ENCODE measurements at regions not wholly inside any gene's neighbourhood (a gene's known extent, or its start where the extent isn't known, plus 50 kb on each side); places are given as distances from the start of the nearest gene placed in this dataset.

DNA sequence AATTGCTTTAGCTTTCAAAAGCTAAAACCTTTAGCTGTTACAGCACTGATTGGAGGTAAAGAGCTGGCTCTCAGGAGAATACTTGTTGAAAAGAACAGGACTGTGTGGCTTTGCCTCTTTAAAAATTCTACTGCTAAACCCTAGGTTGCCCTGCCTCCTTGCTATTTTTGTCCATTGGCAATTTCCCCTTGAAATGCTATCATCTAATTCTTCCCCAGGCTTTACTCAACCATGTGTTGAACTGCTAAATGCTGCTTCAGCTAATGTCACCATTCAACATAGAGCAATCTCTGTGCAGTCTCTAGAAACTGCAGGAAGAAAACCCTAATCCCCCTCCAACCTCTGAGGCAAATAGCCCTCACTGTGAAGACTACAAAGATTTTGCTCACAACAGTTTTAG is 203.7 kb upstream of the ARX start:
- DNase-seq (ENCODE audit: low spot score in 2 of 2): no peak
- intact Hi-C loops (cut with DNase I; ENCODE audit: low total_unique reads): no loop called here
- H3K4me3 ChIP-seq (ENCODE audit: low read depth, poor library complexity, severe bottlenecking): no peak overlapping the region
- TF ChIP-seq POLR2A (IDR thresholded peaks at IDR 0.05): no peak
- TF ChIP-seq, protein P1, sequence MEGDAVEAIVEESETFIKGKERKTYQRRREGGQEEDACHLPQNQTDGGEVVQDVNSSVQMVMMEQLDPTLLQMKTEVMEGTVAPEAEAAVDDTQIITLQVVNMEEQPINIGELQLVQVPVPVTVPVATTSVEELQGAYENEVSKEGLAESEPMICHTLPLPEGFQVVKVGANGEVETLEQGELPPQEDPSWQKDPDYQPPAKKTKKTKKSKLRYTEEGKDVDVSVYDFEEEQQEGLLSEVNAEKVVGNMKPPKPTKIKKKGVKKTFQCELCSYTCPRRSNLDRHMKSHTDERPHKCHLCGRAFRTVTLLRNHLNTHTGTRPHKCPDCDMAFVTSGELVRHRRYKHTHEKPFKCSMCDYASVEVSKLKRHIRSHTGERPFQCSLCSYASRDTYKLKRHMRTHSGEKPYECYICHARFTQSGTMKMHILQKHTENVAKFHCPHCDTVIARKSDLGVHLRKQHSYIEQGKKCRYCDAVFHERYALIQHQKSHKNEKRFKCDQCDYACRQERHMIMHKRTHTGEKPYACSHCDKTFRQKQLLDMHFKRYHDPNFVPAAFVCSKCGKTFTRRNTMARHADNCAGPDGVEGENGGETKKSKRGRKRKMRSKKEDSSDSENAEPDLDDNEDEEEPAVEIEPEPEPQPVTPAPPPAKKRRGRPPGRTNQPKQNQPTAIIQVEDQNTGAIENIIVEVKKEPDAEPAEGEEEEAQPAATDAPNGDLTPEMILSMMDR (IDR thresholded peaks at IDR 0.05): no peak

DNA sequence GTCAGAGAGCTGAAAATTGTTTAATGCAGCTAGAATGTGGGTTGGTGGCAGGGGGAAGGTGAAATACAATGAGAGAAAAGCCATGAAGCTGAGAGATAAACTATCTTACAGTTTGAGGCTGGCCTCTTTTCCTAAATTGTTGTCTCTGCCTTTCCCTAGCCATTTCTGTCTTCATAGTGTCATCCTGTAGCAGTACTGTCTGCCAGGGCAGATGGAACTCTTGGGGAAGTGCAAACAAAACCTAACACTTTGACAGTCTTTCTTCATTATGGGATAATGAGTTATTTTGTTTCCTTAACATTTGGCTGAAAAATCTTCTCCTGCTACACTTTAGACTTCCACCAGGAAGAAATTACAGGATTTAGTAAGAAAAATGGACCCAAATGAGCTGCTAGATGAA is 197.8 kb upstream of the ARX start:
- no peak for TF ChIP-seq POLR2A (IDR thresholded peaks at IDR 0.05)
- TF ChIP-seq, protein P1 (IDR thresholded peaks at IDR 0.05): no peak
- H3K4me3 ChIP-seq (ENCODE audit: low read depth, poor library complexity, severe bottlenecking): no peak overlapping the region
- intact Hi-C loops (cut with DNase I; ENCODE audit: low total_unique reads): no loop called here
- no peak for DNase-seq (ENCODE audit: low spot score in 2 of 2)

DNA sequence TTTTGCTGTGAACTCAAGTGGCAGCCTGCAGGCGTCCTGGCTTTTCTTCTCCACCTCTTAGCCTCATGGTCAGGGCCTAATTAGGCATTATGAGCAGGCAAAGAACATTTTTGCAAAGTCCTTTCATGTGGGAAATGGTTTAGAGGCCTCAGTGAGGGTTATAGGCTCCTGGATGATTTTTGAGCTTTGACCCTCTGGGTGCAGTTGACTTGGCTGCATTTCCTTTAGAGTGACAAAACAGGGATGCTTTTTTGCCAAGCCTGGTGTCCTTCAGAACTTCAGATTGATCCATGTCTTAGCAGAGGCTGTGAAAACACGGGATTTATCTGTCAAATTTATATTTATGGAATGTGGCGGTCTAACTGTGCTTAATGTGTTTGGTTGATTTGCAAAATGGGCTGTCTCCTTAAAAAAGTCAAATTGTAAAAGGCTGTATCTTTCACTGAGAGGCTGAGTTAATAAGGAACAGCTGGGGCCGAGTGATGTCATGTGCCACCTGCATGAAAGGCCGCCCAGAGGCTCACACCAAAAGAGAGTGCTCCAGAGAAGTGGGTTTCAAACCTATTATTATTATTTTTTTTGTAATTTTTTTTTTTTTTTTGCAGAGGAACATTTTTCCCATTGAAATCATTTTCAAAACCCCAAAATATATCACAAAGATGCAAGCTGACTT is 192.2 kb upstream of the ARX start:
- no peak for TF ChIP-seq POLR2A (IDR thresholded peaks at IDR 0.05)
- TF ChIP-seq, protein P1 (IDR thresholded peaks at IDR 0.05): no peak
- DNase-seq (ENCODE audit: low spot score in 2 of 2): no peak

DNA sequence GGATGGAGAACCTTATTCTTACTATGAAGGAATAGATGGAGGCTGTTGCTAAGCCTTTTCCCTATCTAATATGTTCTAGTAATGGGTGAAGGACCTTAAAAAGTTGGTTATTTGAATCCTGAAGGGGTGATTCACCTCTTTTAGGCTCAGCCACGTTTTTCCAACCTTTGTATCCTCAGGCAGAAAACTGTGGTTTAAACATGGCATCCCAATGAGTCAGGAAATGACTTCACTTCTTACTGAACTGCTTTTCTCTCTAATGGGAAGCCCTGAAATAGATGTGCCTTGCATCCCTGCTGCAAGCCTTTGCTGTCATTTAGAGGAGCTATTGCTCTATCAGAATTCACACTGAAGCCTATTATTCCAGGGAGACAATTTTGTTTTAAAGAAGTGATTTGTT is 191.0 kb upstream of the ARX start:
- 0% methylated on average over 1 of the region's 1 CpG for WGBS, 2 donors
- H3K4me3 ChIP-seq (ENCODE audit: low read depth, poor library complexity, severe bottlenecking): no peak overlapping the region
- TF ChIP-seq, protein P1 (IDR thresholded peaks at IDR 0.05): no peak
- TF ChIP-seq POLR2A (IDR thresholded peaks at IDR 0.05): no peak
- intact Hi-C loops (cut with DNase I; ENCODE audit: low total_unique reads): no loop called here
- no peak for DNase-seq (ENCODE audit: low spot score in 2 of 2)

More for the DNA sequence above, 192.2 kb upstream of the ARX start:
- WGBS, 2 donors: 44 to 53% methylated on average over 4 to 5 of the region's 5 CpGs
- intact Hi-C loops (cut with DNase I; ENCODE audit: low total_unique reads): no loop called here
- no peak overlapping the region for H3K4me3 ChIP-seq (ENCODE audit: low read depth, poor library complexity, severe bottlenecking)

DNA sequence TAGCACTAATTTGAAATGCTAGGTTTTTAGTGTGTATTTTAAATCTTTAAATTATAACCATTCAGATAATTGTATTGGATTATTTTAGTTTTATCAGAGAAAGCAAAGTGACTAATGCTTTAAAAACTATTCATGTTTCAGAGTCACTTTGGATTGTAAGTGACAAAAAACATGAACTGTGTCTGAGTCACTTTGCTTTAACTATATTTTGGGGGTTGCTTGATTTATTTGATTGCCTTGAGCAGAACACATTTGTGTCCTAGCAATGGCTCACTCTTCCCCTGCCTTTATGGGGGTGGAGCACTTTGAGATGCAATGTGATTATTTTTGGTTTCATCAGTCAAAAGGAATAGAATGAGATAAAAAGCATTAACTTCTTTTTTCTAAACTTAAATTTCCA is 188.4 kb upstream of the ARX start:
- no peak for TF ChIP-seq POLR2A (IDR thresholded peaks at IDR 0.05)
- TF ChIP-seq, protein P1 (IDR thresholded peaks at IDR 0.05): no peak
- DNase-seq (ENCODE audit: low spot score in 2 of 2): no peak
- no peak overlapping the region for H3K4me3 ChIP-seq (ENCODE audit: low read depth, poor library complexity, severe bottlenecking)
- intact Hi-C loops (cut with DNase I; ENCODE audit: low total_unique reads): no loop called here

DNA sequence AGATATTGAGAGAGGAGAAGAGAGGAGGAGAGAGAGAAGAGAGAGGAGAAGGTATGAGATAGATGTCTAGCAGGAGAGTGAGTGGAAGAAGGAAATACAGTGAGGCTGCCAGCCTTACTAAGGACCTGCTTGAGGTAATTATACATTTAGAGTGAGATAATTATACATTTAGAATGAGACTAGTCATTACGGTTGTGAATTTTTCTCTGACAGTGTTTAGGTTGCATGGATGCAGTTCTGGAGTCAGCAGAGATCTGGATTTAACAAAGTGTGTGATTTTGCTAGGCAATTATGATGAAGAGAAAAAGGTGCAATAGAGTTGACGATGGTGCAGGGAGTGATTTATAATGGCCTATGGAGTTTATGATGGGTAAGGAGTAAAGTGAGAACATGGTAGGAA is 187.1 kb upstream of the ARX start:
- WGBS, 2 donors: 63 to 66% methylated on average over 2 of the region's 2 CpGs

More for the DNA sequence above, 187.1 kb upstream of the ARX start:
- TF ChIP-seq POLR2A (IDR thresholded peaks at IDR 0.05): no peak
- TF ChIP-seq, protein P1 (IDR thresholded peaks at IDR 0.05): no peak
- DNase-seq (ENCODE audit: low spot score in 2 of 2): no peak
- H3K4me3 ChIP-seq (ENCODE audit: low read depth, poor library complexity, severe bottlenecking): no peak overlapping the region
- intact Hi-C loops (cut with DNase I; ENCODE audit: low total_unique reads): no loop called here

Measured in lower leg skin (tissue), 4 donors.